ENCODE measurements at regions not wholly inside any gene's neighbourhood (a gene's known extent, or its start where the extent isn't known, plus 50 kb on each side); places are given as distances from the start of the nearest gene placed in this dataset.

- no peak for DNase-seq (ENCODE audit: low read depth)
These were observed 150.5 kb upstream of the NCKAP5 start for GRCh38 chr2:133718688-133719201.

- no peak for DNase-seq (ENCODE audit: low read depth)
These were observed 152.2 kb upstream of the NCKAP5 start for GRCh38 chr2:133720429-133720828.

GRCh38 chr2:133721118-133721517 is 152.9 kb upstream of the NCKAP5 start:
- no peak for DNase-seq (ENCODE audit: low read depth)

GRCh38 chr2:133723133-133723532 is 154.9 kb upstream of the NCKAP5 start:
- no peak for DNase-seq (ENCODE audit: low read depth)

DNA sequence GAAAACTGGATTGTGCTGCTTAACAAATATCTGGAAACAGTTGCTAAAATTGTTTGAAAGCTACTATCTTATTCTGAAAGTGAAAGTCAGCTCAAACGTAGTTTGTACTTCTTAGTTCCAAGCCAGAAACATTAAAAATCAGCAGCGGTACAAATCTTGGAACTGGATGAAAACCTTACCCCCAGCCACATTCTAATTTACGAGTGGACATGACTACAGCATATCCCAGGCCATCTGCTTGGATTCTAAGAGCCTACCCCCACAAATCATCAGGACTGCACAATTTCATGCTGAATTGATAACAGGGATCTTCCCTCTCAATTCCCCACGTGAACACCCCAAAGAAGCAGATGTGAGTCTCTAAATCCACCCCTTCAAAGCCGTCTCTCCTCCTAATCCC is 158.7 kb upstream of the NCKAP5 start:
- no peak for DNase-seq (ENCODE audit: low read depth)

DNA sequence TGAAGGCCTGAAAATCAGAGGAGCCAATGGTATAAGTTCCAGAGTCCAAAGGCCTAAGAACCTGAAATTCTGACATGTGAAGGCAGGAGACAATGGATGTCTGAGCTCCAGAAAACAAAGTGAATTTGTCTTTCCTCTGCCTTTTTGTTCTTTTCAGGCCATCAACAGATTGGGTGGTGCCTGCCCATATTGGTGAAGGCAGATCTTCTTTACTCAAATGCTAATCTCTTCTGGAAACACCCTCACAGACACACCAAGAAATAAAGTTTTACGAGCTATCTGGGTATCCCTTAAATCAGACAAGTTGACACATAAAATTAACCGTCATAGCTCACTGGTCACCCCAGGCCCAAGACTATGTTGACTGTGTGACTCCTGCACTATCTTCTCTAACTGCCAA is 163.8 kb upstream of the NCKAP5 start:
- DNase-seq (ENCODE audit: low read depth), result no peak

GRCh38 chr2:133732982-133733900 is 165.0 kb upstream of the NCKAP5 start:
- DNase-seq (ENCODE audit: low read depth), result no peak

DNA sequence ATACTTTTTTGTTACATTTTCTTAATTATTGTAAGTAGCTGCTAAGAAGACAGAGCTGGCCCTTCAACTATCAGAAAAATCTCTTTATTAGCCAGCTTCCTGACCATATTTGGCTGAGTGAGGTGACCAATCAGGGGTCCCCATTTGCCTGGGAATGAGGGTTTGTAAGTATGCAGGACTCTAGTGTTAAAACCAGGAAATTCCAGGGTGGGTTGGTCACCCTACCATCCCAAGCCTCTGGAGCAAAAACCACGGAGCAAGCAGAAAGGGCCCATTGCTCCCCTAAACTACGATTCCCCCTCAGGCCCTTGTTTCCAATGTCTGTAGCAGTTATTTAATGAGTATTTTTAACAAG is 165.6 kb upstream of the NCKAP5 start:
- DNase-seq (ENCODE audit: low read depth), result peak; percentile 65

- no peak for DNase-seq (ENCODE audit: low read depth)
These were observed 166.6 kb upstream of the NCKAP5 start for GRCh38 chr2:133734716-133735495.

- DNase-seq (ENCODE audit: low read depth), result no peak
These were observed 168.4 kb upstream of the NCKAP5 start for GRCh38 chr2:133736674-133737073.

GRCh38 chr2:133737242-133737993 is 169.2 kb upstream of the NCKAP5 start:
- no peak for DNase-seq (ENCODE audit: low read depth)

GRCh38 chr2:133739039-133739438 is 170.8 kb upstream of the NCKAP5 start:
- DNase-seq (ENCODE audit: low read depth), result no peak

GRCh38 chr2:133740500-133740899 is 172.2 kb upstream of the NCKAP5 start:
- no peak for DNase-seq (ENCODE audit: low read depth)

DNA sequence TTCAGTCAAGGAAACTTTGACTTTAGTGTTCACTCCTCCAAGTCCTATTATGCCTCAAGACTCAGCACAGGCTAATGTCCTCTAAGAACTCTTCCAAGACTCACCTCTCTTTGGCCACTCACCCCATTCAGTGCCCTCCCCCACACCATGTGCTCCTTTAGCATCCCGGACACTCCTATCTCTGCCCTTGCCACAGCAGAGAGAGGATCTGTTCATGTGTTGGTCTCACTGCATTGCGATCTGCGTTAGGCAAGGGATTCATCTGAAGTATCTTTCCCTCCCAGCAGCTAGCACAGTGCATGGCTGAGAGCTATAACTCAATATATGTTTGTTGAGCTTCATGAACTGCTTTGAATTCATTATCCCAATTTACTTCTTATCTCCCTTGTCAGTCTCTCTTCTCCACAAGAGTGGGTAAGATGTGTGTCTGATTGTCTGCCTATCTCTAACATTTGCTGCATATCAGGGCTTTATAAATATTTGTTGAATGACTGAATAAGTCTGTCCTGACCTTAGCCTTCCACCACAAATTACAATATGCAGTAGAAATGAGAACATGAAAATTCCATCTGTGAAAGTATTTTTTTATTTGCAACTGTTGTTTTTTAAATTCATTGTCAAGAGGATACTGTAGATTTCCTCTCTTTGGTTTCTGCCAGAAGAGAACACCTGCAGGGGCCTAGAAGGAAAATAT is 179.9 kb upstream of the NCKAP5 start:
- no peak for DNase-seq (ENCODE audit: low read depth)

DNA sequence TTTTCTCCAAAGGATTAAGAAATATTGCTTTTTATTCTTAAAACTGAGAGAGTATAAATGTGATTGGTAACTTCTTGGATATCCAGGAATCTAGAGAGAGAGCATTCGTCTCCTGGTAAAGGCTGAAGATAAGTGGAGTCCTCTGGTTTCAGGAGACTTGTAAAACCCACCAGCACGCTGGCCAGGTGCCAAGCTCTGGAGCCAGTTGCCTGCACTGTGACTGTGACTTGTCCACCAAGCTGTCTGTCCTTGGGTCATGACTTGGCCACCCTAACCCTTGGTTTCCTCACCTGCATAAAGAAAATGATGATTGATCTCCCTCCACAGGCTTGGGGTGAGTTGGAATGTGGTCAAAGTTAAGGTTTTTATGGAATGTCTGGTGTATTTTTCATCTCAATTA is 185.4 kb upstream of the NCKAP5 start:
- DNase-seq (ENCODE audit: low read depth), result no peak

DNA sequence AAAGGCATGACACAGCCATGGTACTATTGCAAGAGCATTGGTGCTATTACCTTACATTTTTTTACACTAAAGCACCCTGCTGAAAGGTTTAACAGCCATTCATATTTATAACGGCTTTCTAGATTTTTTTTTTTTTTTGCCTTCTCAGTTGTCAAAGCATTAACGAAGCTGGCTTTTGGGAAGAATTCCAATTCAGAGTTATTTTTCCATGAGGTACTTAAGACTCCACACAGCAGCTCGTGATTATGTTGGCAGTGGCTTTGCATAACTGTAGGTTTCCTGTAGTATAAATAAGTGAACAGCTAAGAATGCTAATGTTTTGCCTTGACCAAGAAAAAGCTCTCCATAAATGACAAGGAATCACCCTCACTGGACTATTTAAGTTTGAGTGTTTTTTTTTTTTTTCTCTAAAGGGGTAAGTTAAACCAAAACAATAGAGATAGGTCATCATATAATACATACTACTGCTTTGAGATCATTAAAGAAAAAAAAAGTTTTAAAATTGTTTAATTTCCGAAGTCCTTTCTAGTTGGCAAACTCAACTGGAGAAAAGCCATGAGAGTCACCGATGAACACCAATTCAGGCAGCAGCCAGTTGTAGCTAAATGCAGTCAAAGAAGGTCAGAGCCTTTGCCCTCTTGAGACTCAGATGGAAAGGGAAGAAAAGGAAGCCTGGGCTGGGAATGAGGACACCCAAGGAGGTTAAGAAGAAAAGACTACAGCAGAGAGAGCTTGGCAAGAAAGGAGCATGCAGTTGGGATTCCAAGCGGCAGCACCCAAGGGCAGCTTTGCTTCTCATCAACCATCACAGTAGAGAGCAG is 187.4 kb upstream of the NCKAP5 start:
- DNase-seq (ENCODE audit: low read depth), result no peak

DNA sequence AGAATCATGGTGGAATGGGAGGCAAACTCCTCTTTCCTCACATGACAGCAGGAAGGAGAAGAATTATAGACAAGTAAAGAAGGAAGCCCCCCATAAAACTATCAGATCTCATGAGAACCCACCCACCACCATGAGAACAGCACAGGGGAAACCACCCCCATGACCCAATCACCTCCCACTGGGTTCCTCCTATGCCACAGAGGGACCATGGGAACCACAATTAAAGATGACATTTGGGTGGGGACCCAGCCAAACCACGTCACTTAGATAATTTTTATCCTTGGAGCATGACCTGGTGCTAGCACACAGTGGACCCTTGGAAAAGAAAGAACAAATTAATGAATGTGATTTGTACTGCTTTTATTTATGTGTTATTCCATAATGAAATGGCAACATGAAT is 188.6 kb upstream of the NCKAP5 start:
- DNase-seq (ENCODE audit: low read depth), result no peak

DNA sequence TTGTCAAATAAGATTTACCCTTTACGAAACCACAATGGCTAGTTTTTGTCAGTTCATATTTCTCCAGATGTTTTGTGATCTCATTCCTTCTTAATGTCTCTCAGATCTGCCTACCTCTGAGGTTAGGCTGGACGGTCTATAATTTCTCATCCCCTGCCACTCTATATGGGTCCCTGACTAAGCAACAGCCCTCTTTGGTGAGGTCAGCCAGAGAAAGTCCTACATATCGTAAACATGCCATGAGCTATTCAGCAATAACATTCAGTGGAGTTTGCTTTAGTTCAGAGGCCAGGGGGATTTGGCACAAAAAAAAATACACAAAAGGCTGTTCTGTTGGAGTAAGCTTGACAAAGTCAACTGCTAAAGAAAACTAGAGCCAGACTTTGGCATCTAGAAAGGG is 192.1 kb upstream of the NCKAP5 start:
- no peak for DNase-seq (ENCODE audit: low read depth)

GRCh38 chr2:133765658-133766057 is 197.4 kb upstream of the NCKAP5 start:
- no peak for DNase-seq (ENCODE audit: low read depth)

- DNase-seq (ENCODE audit: low read depth), result no peak
These were observed 198.0 kb upstream of the NCKAP5 start for GRCh38 chr2:133766164-133766832.

Measured in HS-27A (cell line).